GM19452 (cell line): ENCODE measurements at regions not wholly inside any gene's neighbourhood (a gene's known extent, or its start where the extent isn't known, plus 50 kb on each side); places are given as distances from the start of the nearest gene placed in this dataset.

Source experiments
- ATAC-seq: cut with Tn5 transposase; IDR thresholded peaks from one replicate; pipeline ENCODE4 v1.9.1; 2021; ENCODE audit not compliant: unreplicated experiment

- ATAC-seq = no peak
These were observed 177.1 kb downstream of the IRS1 start for GRCh38 chr2:226622484-226622883.

DNA sequence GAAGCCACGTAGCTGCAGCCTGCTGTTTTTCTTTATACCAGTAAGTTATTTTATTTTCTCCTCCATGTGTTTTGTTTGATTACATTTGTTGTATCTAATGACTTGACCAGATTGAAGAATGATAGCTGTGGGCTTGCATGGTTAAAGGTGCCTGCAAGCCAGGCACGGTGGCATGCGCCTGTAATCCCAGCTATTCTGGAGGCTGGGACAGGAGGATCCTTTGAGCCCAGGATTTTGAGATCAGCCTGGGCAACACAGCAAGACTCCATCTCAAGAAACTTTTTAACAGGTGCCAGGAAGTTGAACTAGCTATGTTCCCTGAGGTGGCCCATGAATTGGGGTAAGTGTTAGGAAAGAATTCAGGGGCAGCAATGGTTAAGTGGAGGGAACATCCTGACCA is 179.4 kb downstream of the IRS1 start:
- ATAC-seq = no peak

DNA sequence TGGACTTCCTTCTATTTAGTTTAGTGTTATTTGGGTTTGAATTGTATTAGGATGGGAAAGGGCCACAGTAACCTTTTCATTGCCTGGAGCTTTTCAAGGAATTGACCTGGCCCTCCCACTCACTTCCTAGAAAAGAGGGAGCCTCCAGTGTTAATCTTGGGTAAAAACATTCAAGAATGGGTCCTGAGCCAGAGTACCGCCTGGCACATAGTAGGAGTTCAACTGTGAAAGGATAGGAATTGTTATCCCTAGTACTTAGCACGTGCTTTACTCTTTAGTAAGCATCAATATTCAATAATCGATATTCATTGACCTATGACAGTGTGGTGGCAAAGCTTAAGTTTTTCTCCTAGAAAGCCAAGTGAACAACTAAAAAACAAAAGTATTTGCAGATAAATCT is 179.9 kb downstream of the IRS1 start:
- ATAC-seq = no peak

DNA sequence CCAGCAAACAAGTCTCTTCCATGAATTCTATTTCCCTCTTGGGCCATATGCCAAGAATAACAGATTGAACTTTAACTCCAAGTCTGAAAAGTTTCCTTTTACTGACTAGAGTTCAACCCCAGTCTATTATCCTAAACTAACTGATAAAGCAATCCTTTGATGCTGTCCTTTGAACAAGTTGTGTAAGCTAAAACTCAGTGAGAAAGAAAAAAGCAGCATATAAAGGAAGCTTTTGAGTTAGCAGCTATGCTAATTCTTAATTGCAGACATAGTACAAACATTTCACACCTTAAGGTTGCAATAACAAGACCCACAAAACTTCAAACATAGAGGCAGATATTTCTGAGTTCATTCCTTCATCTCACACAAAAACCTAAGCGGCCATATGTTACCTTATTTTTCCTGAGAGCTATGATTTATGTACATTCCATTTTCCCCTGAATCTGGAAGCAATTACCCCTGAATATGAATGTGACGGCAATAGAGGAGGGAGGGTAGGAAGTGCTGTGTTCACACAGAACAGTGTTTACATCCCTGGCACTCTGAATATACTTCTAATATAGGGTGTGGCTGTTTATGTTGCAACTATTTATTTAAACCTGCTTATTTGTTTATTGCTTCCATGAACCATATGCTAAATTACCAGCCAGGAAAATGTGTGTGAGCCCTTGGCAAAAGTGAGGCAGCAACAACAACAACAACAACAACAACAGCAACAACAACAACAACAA is 180.6 kb downstream of the IRS1 start:
- ATAC-seq = no peak

- no peak for ATAC-seq
These were observed 181.1 kb downstream of the IRS1 start for GRCh38 chr2:226618544-226618874.

DNA sequence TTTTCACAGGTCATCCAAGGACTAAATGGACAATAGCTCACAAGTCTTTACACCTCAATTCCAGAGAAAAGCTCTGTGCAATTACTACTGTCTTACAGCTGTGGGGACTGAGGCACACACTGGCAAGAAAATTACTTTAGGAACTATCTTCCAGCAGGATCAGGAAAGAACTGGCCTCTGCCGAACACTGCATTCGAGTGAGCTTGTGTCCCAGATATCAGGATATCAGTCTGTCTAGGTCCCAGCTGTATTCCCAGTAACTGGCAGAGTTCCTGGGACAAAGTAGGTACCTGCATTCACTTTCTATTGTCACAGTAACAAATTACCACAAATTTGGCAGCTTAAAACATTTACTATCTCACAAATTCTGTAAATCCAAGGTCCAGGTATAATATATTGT is 183.7 kb downstream of the IRS1 start:
- ATAC-seq = no peak

DNA sequence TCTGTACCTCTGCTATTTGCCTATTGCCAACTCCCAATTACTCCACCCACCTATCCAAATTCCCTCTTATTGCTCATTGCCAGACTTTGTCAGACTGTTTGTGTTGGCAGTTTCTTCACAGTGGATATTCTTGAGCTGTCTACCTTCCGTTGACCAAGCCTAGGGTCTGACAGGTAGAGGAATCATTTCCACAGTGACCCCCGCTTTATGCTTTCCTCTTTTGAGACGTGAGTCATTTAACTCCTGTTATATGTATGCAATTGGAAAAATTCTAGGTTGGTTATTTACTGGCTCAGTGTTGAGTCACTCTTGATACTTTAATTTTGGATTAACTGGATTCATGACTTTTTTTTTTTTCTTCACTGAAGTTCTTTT is 187.7 kb downstream of the IRS1 start:
- no peak for ATAC-seq

DNA sequence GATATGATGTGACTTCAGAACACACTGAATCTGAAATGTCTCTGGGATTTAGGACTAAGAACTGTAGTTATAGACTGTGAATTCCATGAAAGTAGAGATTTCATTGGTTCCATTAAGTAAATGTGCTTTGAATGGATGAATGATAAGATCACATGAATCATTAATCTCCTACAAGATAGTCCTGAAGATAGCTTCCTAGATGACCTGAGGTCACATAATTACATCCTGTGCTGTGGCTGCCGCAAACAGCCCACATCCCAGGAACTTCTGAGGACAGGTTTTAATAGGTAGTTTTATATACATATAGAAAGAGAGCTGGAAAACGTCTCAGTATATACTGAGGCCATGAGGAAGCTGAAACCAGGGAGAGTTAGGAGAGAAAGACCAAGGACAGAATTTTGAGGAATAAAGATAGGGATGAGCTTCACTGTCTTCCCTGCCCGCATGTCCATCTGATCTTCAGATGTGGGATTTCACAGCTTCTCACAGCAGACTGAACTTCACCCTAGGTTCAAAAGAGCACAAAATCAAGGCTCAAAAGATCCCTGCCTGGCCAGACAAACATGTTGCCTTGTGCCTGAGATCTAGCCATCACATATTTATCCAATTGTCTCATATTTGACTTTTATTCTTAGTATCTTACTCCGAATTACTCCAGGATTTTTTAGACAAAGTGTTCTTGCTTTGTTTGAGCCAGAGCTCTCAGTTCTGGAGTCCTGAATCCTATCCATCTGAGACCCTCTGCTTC is 188.2 kb downstream of the IRS1 start:
- no peak for ATAC-seq

GRCh38 chr2:226609366-226609765 is 190.3 kb downstream of the IRS1 start:
- no peak for ATAC-seq

DNA sequence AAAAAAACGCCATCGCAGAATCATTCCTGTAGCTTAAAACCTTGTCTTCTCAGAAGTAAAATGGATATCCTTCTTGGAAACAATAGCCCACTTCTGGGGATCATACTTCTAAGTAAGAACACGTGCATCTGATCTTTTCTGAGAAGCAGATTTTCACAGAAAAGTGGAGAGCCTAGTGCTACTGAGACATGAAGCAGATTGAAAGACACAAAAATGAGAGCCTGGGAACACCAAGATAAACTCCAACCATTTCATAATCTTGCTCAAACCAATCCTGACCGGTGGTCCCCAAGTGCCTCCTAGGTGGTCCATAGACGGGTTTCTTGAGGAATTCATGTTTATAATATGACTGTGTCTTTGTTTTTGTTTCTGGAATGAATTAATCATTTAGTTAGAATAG is 191.2 kb downstream of the IRS1 start:
- ATAC-seq = no peak

GRCh38 chr2:226607379-226607778 is 192.2 kb downstream of the IRS1 start:
- ATAC-seq = no peak

GRCh38 chr2:226605642-226606041 is 194.0 kb downstream of the IRS1 start:
- ATAC-seq = no peak

DNA sequence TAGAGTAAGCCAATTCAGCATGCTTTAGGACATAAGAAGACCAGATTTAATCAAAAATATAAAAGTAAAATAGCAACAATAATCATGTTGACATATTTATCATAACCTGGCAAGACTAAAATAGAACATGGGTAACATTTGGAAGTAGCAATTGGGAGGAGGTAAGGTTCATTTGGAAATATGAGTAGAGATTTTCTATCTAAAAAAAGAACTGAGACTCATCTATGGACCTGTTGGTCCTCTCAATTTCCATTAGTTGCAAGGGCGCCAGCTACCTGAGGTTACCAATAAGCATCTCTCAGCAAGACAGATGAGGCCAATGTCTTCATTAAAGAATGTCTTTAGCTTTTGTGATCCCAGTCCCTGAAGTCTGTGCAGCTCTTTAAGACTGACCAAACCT is 196.0 kb downstream of the IRS1 start:
- ATAC-seq = no peak

GRCh38 chr2:226601881-226602662 is 197.5 kb downstream of the IRS1 start:
- no peak for ATAC-seq

GRCh38 chr2:226600802-226601201 is 198.8 kb downstream of the IRS1 start:
- ATAC-seq = no peak

- no peak for ATAC-seq
These were observed 199.4 kb downstream of the IRS1 start for GRCh38 chr2:226600184-226600583.

GRCh38 chr2:226589043-226589442 is 210.6 kb downstream of the IRS1 start:
- no peak for ATAC-seq

DNA sequence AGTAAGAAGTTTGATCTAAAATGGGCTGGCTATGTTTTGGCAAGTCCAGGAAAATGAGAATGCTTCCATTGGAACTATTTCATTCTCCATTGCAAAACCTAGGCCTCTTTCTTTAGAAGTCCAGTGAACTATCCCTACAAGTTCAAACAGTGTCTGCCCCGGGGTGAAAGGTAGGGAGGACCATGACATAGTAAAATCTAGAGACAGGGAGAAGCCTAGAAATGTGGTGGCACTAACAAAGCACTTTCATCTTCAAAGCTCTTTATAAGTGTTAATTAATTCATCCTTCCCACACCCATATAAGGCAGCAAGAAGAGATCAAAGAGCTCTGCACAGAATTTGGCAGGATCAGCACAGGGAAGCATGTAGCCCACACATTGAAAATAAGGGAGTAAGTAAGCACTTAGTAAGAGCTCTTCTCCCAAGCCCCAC is 214.5 kb downstream of the IRS1 start:
- ATAC-seq = no peak

DNA sequence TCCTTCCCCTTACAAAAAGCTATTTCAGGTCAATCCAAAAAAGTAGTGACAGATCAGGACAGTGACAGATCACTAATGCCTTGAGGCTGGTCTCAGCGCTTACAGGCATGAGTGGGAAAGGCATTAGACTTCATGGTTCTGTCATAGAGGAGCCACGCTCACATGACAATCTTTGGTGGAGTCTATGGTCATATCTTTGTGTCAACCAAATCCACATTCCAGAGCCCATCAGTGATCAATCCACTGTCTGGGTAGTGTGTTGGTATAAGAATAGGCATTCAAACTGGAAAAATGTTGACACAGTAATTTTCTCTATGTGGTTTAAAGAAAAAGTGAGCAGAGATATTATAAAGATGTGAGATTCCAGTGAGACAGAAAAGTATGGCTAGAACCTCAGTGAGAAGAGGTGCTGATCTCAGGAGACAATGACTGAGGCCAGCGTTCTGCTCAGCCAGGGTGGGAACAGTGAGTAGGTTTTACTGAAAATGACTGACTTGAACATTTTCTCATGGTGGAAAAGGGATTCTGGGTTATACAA is 215.0 kb downstream of the IRS1 start:
- ATAC-seq = no peak

GRCh38 chr2:226583715-226584114 is 215.9 kb downstream of the IRS1 start:
- no peak for ATAC-seq

DNA sequence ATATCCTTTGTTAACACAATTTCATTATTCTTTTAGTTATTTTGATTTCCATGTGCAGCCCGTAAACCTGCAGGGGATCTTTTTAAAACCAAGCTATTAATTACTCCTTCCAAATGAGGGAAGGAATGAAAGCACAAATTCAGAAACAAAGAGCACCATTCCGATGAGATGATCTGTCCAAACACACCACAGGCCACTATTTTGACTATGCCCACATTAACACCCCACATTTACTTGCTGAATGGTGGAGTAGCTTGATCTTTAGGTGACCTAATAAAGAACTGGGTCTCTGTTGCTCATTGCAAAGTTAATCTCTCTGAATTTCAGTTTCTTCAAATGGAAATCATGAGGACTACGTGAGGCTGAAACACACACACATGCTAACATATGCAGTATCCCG is 218.0 kb downstream of the IRS1 start:
- no peak for ATAC-seq

DNA sequence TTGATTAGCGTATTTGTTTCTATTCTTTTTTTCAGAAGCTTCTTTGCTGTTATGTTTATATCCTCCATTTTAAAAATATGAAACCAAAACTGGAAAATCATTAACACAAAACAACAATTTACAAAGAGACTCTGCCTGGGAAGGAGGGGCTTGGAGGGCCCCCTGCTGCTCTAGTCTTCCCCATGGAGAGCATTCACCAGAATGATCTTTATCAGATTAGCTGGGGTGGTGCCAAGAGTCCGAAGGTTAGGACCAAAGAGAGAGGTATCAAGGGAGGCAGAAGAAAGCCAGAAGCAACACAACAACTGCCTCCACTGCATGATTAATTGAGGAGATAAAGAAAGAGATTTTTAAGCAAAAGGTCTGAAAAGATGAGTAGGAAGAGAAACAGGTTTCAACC is 218.6 kb downstream of the IRS1 start:
- no peak for ATAC-seq
